ENCODE measurements at regions not wholly inside any gene's neighbourhood (a gene's known extent, or its start where the extent isn't known, plus 50 kb on each side); places are given as distances from the start of the nearest gene placed in this dataset.

DNA sequence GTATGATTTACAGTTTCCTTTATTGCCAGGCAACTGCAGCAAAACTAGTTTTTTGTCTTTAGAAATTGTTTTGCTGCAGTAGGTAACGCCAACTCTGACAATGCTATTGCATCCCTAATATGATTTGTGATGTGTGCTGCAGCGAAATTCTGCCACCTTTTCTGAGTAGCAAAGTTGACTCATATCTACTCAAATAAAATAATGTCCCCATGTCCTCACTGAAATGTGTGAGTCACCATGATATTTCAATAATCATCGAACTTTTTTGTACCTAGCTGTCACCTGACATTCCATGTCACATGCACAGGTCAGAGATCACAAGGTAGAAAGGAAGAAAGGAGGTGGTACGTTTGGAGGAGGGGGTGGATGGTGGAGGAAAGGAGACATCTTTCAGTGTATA, 205.0 kb downstream of the RAD51AP2 start:
- no peak for TF ChIP-seq ZNF510 (tag by site-specific recombination; IDR thresholded peaks at IDR 0.05; ENCODE audit: insufficient replicate concordance)
- no peak for TF ChIP-seq ZNF19 (tag by site-specific recombination; IDR thresholded peaks at IDR 0.05; ENCODE audit: low read depth)
- TF ChIP-seq ZNF174 (tag by site-specific recombination; IDR thresholded peaks at IDR 0.05), result no peak
- TF ChIP-seq ZNF354C (tag by site-specific recombination; IDR thresholded peaks at IDR 0.05; ENCODE audit: borderline replicate concordance, low read depth), result no peak
- TF ChIP-seq CTCF (tag by site-specific recombination; IDR thresholded peaks at IDR 0.05), result no peak
- no peak for TF ChIP-seq PBX3 (CRISPR knock-in tag; IDR thresholded peaks at IDR 0.05)
- TF ChIP-seq ZNF704 (tag by site-specific recombination; IDR thresholded peaks at IDR 0.05), result no peak
- no peak for TF ChIP-seq ZNF623 (tag by site-specific recombination; IDR thresholded peaks at IDR 0.05)
- TF ChIP-seq, protein P1, sequence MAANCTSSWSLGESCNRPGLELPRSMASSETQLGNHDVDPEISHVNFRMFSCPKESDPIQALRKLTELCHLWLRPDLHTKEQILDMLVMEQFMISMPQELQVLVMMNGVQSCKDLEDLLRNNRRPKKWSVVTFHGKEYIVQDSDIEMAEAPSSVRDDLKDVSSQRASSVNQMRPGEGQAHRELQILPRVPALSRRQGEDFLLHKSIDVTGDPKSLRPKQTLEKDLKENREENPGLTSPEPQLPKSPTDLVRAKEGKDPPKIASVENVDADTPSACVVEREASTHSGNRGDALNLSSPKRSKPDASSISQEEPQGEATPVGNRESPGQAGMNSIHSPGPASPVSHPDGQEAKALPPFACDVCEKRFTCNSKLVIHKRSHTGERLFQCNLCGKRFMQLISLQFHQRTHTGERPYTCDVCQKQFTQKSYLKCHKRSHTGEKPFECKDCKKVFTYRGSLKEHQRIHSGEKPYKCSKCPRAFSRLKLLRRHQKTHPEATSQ (tag by site-specific recombination; IDR thresholded peaks at IDR 0.05), result no peak
- no peak for TF ChIP-seq YY1 (tag by site-specific recombination; IDR thresholded peaks at IDR 0.05)
- TF ChIP-seq ZNF76 (tag by site-specific recombination; IDR thresholded peaks at IDR 0.05; ENCODE audit: borderline replicate concordance, low read depth), result no peak
